Spleen (tissue), 11 donors: ENCODE measurements at regions not wholly inside any gene's neighbourhood (a gene's known extent, or its start where the extent isn't known, plus 50 kb on each side); places are given as distances from the start of the nearest gene placed in this dataset.

Experiments used
- DNase-seq: peaks from one replicate; pipeline ENCODE4 v3.0.0-alpha.2; 2020
- H3K27ac ChIP-seq, 8 donors: fragments of 200-600 bp; sonication (generic) in 7 of 8; 1 replicate in 4 of 8; 2 replicates in 4 of 8; pipeline versions ENCODE4 v1.5.0 to v1.8.0; 2016 to 2021; ENCODE audit warnings: inconsistent platforms in 4 of 8, mild to moderate bottlenecking in 4 of 8, moderate library complexity in 1 of 8
- H3K27me3 ChIP-seq, 7 donors: fragments of 200-600 bp; sonication (generic) in 6 of 7; replicated peaks in 1 of 7; 1 replicate in 4 of 7; 2 replicates in 3 of 7; pipeline versions ENCODE4 v1.5.0 to v1.8.0; 2016 to 2021; ENCODE audit warnings: inconsistent platforms in 3 of 7, mild to moderate bottlenecking in 1 of 7
- H3K36me3 ChIP-seq, 6 donors: fragments of 200-600 bp; sonication (generic) in 5 of 6; 1 replicate in 4 of 6; 2 replicates in 2 of 6; pipeline versions ENCODE4 v1.5.0 to v1.8.0; 2016 to 2021; ENCODE audit warnings: inconsistent platforms in 2 of 6
- H3K4me1 ChIP-seq, 6 donors: fragments of 200-600 bp; sonication (generic) in 5 of 6; 1 replicate in 3 of 6; 2 replicates in 3 of 6; pipeline versions ENCODE4 v1.5.0 to v1.8.0; 2016 to 2021; ENCODE audit warnings: inconsistent platforms in 3 of 6
- H3K4me3 ChIP-seq, 8 donors: fragments of 200-600 bp; sonication (generic) in 7 of 8; 1 replicate in 4 of 8; 2 replicates in 4 of 8; pipeline versions ENCODE4 v1.5.0 to v1.8.0; 2016 to 2021; ENCODE audit warnings: inconsistent platforms in 4 of 8, mild to moderate bottlenecking in 4 of 8, moderate library complexity in 2 of 8
- H3K9me3 ChIP-seq, 8 donors: fragments of 200-600 bp; sonication (generic) in 7 of 8; 1 replicate in 4 of 8; 2 replicates in 4 of 8; pipeline versions ENCODE4 v1.5.0 to v1.8.0; 2016 to 2021; ENCODE audit warnings: inconsistent platforms in 4 of 8
- POLR2A ChIP-seq, 3 donors: fragments of 450-650 bp; IDR thresholded peaks; one replicate each; pipeline ENCODE4 v1.5.1; 2017; ENCODE audit warnings: antibody characterized with exemption in 3 of 3, mild to moderate bottlenecking in 1 of 3
- POLR2AphosphoS5 ChIP-seq, 3 donors: sonication (generic); formaldehyde crosslinking; IDR thresholded peaks; one replicate each; pipeline ENCODE4 v1.5.1; 2017; ENCODE audit warnings: antibody characterized with exemption in 3 of 3
- WGBS, 5 donors: extraction: QIAGEN DNeasy Blood & Tissue Kit in 3 of 5; methylation state at CpG; one replicate each; pipeline versions ENCODE4 v1.1.5 to v1.1.7; 2013 to 2018; 5-methylcytosine and 5-hydroxymethylcytosine counted together
- intact Hi-C: fragments of 100-400 bp; cut with DNase I; formaldehyde crosslinking; loops from one replicate; pipeline ENCODE4 v1.15.0; 2023; ENCODE audit warnings: low total_unique reads
- TF ChIP-seq, protein P1 (sequence below), 11 experiments: fragments of 200-600 bp in 7 of 11; fragments of 450-650 bp in 4 of 11; sonication (generic) in 4 of 11; IDR thresholded peaks in 8 of 11; conservative IDR thresholded peaks in 3 of 11; 1 replicate in 7 of 11; 2 replicates in 4 of 11; pipeline versions ENCODE4 v1.4.0 to v1.8.0; 2016 to 2021; ENCODE audit warnings: antibody characterized with exemption in 11 of 11, inconsistent platforms in 4 of 11, mild to moderate bottlenecking in 1 of 11
- donor health status: healthy with polysubstance abuse.
- donor health status: DM: no; HTN: no; CAD: no; lungs with moderate emphysema.
- donor health status: DM: no; HTN: no; CAD: no.
- donor health status: Bipolar disorder and iron deficiency.
- donor health status: healthy.
- donor health status: DM: no; HTN: no; CAD: no.
- donor health status: DM: yes; HTN: yes; CAD: no.

DNA sequence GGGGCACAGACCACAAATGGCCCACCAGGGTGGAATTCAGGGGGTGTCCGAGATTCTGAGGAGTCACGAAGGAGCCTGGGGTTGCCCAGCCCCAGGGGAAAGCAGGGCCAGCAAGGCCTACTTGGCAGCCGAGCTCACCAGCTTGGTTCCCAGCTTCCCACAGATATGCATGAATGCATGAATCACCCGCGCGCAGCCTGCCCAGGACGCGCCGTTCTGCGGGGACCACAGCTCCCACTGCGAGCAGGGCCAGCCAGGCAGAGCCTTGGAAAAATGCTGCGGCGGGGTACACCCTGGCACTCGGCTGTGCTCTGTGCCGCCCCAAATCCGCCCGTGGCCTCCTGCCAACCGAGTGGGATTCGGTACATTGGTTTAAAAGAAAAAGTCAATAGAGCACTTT, 211.0 kb downstream of the NFATC2 start:
- no peak overlapping the region for H3K4me3 ChIP-seq
- DNase-seq = peak; percentile 70
- H3K36me3 ChIP-seq = no peaks in the 10 kb centered on the region
- TF ChIP-seq, protein P1, sequence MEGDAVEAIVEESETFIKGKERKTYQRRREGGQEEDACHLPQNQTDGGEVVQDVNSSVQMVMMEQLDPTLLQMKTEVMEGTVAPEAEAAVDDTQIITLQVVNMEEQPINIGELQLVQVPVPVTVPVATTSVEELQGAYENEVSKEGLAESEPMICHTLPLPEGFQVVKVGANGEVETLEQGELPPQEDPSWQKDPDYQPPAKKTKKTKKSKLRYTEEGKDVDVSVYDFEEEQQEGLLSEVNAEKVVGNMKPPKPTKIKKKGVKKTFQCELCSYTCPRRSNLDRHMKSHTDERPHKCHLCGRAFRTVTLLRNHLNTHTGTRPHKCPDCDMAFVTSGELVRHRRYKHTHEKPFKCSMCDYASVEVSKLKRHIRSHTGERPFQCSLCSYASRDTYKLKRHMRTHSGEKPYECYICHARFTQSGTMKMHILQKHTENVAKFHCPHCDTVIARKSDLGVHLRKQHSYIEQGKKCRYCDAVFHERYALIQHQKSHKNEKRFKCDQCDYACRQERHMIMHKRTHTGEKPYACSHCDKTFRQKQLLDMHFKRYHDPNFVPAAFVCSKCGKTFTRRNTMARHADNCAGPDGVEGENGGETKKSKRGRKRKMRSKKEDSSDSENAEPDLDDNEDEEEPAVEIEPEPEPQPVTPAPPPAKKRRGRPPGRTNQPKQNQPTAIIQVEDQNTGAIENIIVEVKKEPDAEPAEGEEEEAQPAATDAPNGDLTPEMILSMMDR (IDR thresholded peaks at IDR 0.05 in 8 of 11, conservative IDR thresholded peaks at IDR 0.05 in 3 of 11) = no peak
- TF ChIP-seq POLR2AphosphoS5 (IDR thresholded peaks at IDR 0.05) (no peak), POLR2A (IDR thresholded peaks at IDR 0.05) (no peak)
- H3K4me1 ChIP-seq = no peaks in the 10 kb centered on the region
- no peak overlapping the region for H3K27ac ChIP-seq
- H3K27me3 ChIP-seq = no peaks in the 10 kb centered on the region
- intact Hi-C loops = no loop called here
- 91 to 96% (median 94%) methylated on average over 17 to 19 of the region's 19 CpGs for WGBS, 5 donors
- H3K9me3 ChIP-seq = no peaks in the 10 kb centered on the region

DNA sequence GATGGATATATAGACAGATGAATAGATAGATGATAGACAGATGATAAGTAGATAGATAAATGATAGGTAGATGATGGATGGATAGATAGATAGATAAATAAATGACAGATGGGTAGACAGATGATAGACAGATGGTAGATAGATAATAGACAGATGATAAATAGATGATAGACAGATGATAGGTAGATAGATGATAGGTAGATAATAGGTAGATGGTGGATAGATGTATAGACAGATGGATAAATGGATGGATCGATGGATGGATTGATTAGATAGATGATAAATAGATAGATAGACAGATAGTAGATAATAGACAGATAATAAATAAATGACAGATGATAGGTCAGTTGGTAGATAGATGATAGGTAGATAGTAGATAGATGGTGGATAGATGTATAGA, 212.7 kb downstream of the NFATC2 start:
- H3K36me3 ChIP-seq = no peaks in the 10 kb centered on the region
- 95 to 99% (median 96%) methylated on average over 1 of the region's 1 CpG for WGBS, 5 donors
- intact Hi-C loops = no loop called here

DNA sequence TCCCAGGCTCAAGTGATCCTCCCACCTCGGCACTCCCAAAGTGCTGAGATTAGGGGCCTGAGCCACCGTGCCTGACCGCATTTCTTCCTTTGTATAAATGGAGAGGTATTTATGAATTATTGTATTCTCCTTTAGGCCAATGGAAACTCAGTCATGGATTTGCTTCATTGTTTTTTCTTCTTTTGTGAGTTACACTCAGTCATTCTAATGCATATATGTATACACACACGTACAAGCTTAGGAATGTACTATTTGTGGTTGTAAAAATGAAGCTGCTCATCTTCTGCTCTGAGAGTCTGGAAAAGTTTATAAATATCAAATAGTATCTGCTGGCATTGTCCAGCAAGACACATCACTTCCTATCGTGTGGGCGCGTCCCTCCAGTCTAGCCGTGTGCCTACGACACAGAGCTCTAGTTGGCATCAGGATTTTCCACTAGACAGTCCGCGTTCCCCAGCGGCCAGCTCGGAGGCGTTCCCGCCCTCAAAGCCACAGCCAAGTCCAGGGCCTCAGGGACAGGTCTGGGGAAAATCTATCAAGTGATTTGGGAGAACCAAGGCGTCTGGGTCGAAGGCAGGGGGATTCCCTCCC, 215.2 kb downstream of the NFATC2 start:
- 71 to 83% (median 73%) methylated on average over 17 of the region's 17 CpGs for WGBS, 5 donors
- Histone ChIP-seq H3K27me3 (no peaks in the 10 kb centered on the region), H3K36me3 (no peaks in the 10 kb centered on the region), H3K9me3 (peaks cover 0 to 8% (median 4%) of the 10 kb centered on the region in 8 donors), H3K4me3 (no peak overlapping the region), H3K27ac (no peak overlapping the region), H3K4me1 (no peaks in the 10 kb centered on the region)
- DNase-seq = peak; percentile 63
- TF ChIP-seq, protein P1 (IDR thresholded peaks at IDR 0.05 in 8 of 11, conservative IDR thresholded peaks at IDR 0.05 in 3 of 11) = no peak
- peak in 1 of 3 donors; percentile 15 for TF ChIP-seq POLR2AphosphoS5 (IDR thresholded peaks at IDR 0.05)
- intact Hi-C loops = no loop called here

More for the DNA sequence above, 212.7 kb downstream of the NFATC2 start:
- TF ChIP-seq POLR2AphosphoS5 (IDR thresholded peaks at IDR 0.05) = no peak
- TF ChIP-seq, protein P1 (IDR thresholded peaks at IDR 0.05 in 8 of 11, conservative IDR thresholded peaks at IDR 0.05 in 3 of 11) = no peak
- no peak for TF ChIP-seq POLR2A (IDR thresholded peaks at IDR 0.05)
- H3K4me1 ChIP-seq = no peaks in the 10 kb centered on the region
- H3K4me3 ChIP-seq = no peak overlapping the region
- no peak for DNase-seq
- H3K9me3 ChIP-seq = peaks cover 0 to 8% (median 4%) of the 10 kb centered on the region in 8 donors
- no peak overlapping the region for H3K27ac ChIP-seq
- H3K27me3 ChIP-seq = no peaks in the 10 kb centered on the region

DNA sequence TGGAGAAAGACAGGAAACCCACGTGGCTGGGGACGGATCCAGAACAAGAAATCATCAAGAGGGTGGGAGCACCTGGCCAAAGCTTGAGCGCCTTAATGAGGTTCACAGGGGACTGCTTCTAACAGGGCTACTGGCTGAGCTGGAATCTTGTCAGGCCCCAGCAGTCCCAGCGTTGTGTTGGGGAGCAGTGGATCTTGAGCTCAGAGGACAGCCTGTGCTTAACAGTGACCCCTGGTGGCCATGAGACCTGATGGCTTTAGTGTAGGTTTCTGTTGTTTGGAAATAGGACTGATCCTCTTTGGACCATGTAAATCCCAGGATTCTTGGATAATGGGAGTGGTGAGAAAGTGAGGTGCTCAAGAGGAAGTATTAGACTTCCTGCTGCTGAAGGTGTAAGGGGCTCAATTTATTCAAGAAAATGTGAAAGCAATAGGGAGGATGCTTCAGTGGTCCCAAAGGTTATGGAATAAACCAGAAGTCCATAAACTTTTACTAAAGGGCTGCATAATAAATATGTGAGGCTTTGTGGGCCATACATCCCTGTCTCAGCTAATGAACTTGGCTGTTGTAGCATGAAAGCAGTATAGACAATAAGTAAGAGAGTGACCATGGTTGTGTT, 216.2 kb downstream of the NFATC2 start:
- no peak for DNase-seq
- Histone ChIP-seq H3K27ac (no peak overlapping the region), H3K4me3 (no peak overlapping the region), H3K4me1 (no peaks in the 10 kb centered on the region), H3K27me3 (no peaks in the 10 kb centered on the region), H3K9me3 (peaks cover 0 to 8% (median 4%) of the 10 kb centered on the region in 8 donors), H3K36me3 (no peaks in the 10 kb centered on the region)
- 50 to 64% (median 61%) methylated on average over 4 of the region's 4 CpGs for WGBS, 5 donors
- intact Hi-C loops = no loop called here
- TF ChIP-seq POLR2A (IDR thresholded peaks at IDR 0.05) = no peak
- TF ChIP-seq, protein P1 (IDR thresholded peaks at IDR 0.05 in 8 of 11, conservative IDR thresholded peaks at IDR 0.05 in 3 of 11) = peak in 7 of 11 experiments; percentile 18 to 64 (median 55)
- no peak for TF ChIP-seq POLR2AphosphoS5 (IDR thresholded peaks at IDR 0.05)
